GM23338 (cell line): ENCODE measurements at regions not wholly inside any gene's neighbourhood (a gene's known extent, or its start where the extent isn't known, plus 50 kb on each side); places are given as distances from the start of the nearest gene placed in this dataset.

Source experiments
- ATAC-seq: fragments of 200-7000 bp; cut with Tn5 transposase; 3 replicates; pipeline ENCODE4 v1.9.1; 2020
- DNase-seq: peaks from one replicate; pipeline ENCODE4 v3.0.0-alpha.2; 2015; ENCODE audit warnings: low spot score
- H2AFZ ChIP-seq: fragments of 200-600 bp; sonication (generic); 2 replicates; pipeline ENCODE4 v1.8.0; 2016; ENCODE audit warnings: antibody characterized with exemption, mild to moderate bottlenecking, moderate library complexity
- H3F3A ChIP-seq: fragments of 200-600 bp; sonication (generic); replicated peaks from 2 replicates; pipeline ENCODE4 v1.8.0; 2017; ENCODE audit warnings: antibody characterized with exemption, mixed run types, low read depth
- H3K27ac ChIP-seq: fragments of 200-600 bp; sonication (generic); 2 replicates; pipeline ENCODE4 v1.6.1; 2016; ENCODE audit warnings: low read depth
- H3K27me3 ChIP-seq: fragments of 200-600 bp; sonication (generic); 2 replicates; pipeline ENCODE4 v1.8.0; 2016; ENCODE audit warnings: mild to moderate bottlenecking, mixed run types, moderate library complexity; ENCODE audit not compliant: insufficient read depth
- H3K36me3 ChIP-seq: fragments of 200-600 bp; sonication (generic); 2 replicates; pipeline ENCODE4 v1.8.0; 2016; ENCODE audit warnings: mild to moderate bottlenecking; ENCODE audit not compliant: insufficient read depth
- H3K4me1 ChIP-seq: fragments of 200-600 bp; sonication (generic); 2 replicates; pipeline ENCODE4 v1.8.0; 2016; ENCODE audit warnings: mild to moderate bottlenecking, moderate library complexity; ENCODE audit not compliant: insufficient read depth
- H3K4me2 ChIP-seq: fragments of 200-600 bp; sonication (generic); 2 replicates; pipeline ENCODE4 v1.7.1; 2017; ENCODE audit warnings: mixed run types
- H3K4me3 ChIP-seq: fragments of 200-600 bp; sonication (generic); 2 replicates; pipeline ENCODE4 v1.6.1; 2016; ENCODE audit warnings: mixed run types
- H3K79me2 ChIP-seq: fragments of 200-600 bp; sonication (generic); replicated peaks from 2 replicates; pipeline ENCODE4 v1.8.0; 2017; ENCODE audit warnings: mild to moderate bottlenecking; ENCODE audit not compliant: insufficient read depth
- H3K9me2 ChIP-seq: fragments of 200-600 bp; sonication (generic); 2 replicates; pipeline ENCODE4 v1.8.0; 2017; ENCODE audit not compliant: insufficient read depth
- H4K20me1 ChIP-seq: fragments of 200-600 bp; sonication (generic); replicated peaks from 2 replicates; pipeline ENCODE4 v1.8.0; 2017; ENCODE audit warnings: mild to moderate bottlenecking; ENCODE audit not compliant: insufficient read depth
- H3K27ac Mint-ChIP-seq: 2 replicates; pipeline ENCODE4 v1.8.0; 2020; ENCODE audit warnings: inconsistent platforms, mild to moderate bottlenecking, moderate library complexity, mixed read lengths
- H3K27me3 Mint-ChIP-seq: 3 replicates; pipeline ENCODE4 v1.8.0; 2022; ENCODE audit warnings: low read depth, mild to moderate bottlenecking, moderate library complexity, mixed read lengths, inconsistent platforms; ENCODE audit not compliant: insufficient read depth, poor library complexity
- H3K36me3 Mint-ChIP-seq: 3 replicates; pipeline ENCODE4 v1.8.0; 2021; ENCODE audit warnings: low read depth, mild to moderate bottlenecking, inconsistent platforms, moderate library complexity, mixed read lengths
- H3K4me1 Mint-ChIP-seq: 3 replicates; pipeline ENCODE4 v1.8.0; 2020; ENCODE audit warnings: mild to moderate bottlenecking, inconsistent platforms, mixed read lengths
- H3K4me3 Mint-ChIP-seq: 3 replicates; pipeline ENCODE4 v1.8.0; 2021; ENCODE audit warnings: moderate library complexity, mild to moderate bottlenecking, inconsistent platforms, mixed read lengths
- H3K9me3 Mint-ChIP-seq: 3 replicates; pipeline ENCODE4 v1.8.0; 2020; ENCODE audit warnings: moderate library complexity, mild to moderate bottlenecking, inconsistent platforms, mixed read lengths
- CREB1 ChIP-seq: fragments of 250-450 bp; sonication (Bioruptor Pico); IDR thresholded peaks from 2 replicates; pipeline ENCODE4 v1.5.0; 2020; ENCODE audit warnings: low read depth, mild to moderate bottlenecking, moderate library complexity
- EZH2 ChIP-seq: fragments of 200-600 bp; sonication (generic); IDR thresholded peaks from one replicate; pipeline ENCODE4 v1.8.0; 2017; ENCODE audit warnings: antibody characterized with exemption, mild to moderate bottlenecking, low read depth; ENCODE audit not compliant: unreplicated experiment
- EZH2phosphoT487 ChIP-seq: fragments of 200-600 bp; sonication (generic); IDR thresholded peaks from one replicate; pipeline ENCODE4 v1.8.1; 2018; ENCODE audit warnings: antibody characterized with exemption; ENCODE audit not compliant: unreplicated experiment
- JUNB ChIP-seq: IDR thresholded peaks from one replicate; pipeline ENCODE4 v1.6.1; 2016; ENCODE audit warnings: antibody characterized with exemption; ENCODE audit not compliant: unreplicated experiment
- NANOG ChIP-seq: IDR thresholded peaks from 2 replicates; pipeline ENCODE4 v1.6.1; 2016; ENCODE audit warnings: antibody characterized with exemption, borderline replicate concordance
- POLR2AphosphoS5 ChIP-seq: IDR thresholded peaks from 2 replicates; pipeline ENCODE4 v1.6.1; 2016; ENCODE audit warnings: antibody characterized with exemption, low read depth
- REST ChIP-seq: IDR thresholded peaks from one replicate; pipeline ENCODE4 v1.6.1; 2018; ENCODE audit warnings: antibody characterized with exemption; ENCODE audit not compliant: unreplicated experiment
- STAT1 ChIP-seq: IDR thresholded peaks from one replicate; pipeline ENCODE4 v1.6.1; 2016; ENCODE audit warnings: antibody characterized with exemption; ENCODE audit not compliant: unreplicated experiment
- ZNF114 ChIP-seq: fragments of 250-450 bp; sonication (Bioruptor Pico); IDR thresholded peaks from 2 replicates; pipeline ENCODE4 v1.5.0; 2020; ENCODE audit warnings: mild to moderate bottlenecking, moderate library complexity
- ZNF331 ChIP-seq: fragments of 250-450 bp; sonication (Bioruptor Pico); IDR thresholded peaks from 2 replicates; pipeline ENCODE4 v1.5.0; 2020; ENCODE audit warnings: low read depth, mild to moderate bottlenecking, moderate library complexity
- TF ChIP-seq, protein P1 (sequence below), 2 experiments: fragments of 200-600 bp in 1 of 2; sonication (generic) in 1 of 2; conservative IDR thresholded peaks; 2 replicates each; pipeline versions ENCODE4 v1.5.1 to v1.6.1; 2016 to 2017; ENCODE audit warnings: antibody characterized with exemption in 2 of 2, low read depth in 2 of 2, mild to moderate bottlenecking in 2 of 2, moderate library complexity in 1 of 2
- TF ChIP-seq, protein P2 (sequence below): IDR thresholded peaks from 2 replicates; pipeline ENCODE4 v1.6.1; 2016; ENCODE audit warnings: antibody characterized with exemption

DNA sequence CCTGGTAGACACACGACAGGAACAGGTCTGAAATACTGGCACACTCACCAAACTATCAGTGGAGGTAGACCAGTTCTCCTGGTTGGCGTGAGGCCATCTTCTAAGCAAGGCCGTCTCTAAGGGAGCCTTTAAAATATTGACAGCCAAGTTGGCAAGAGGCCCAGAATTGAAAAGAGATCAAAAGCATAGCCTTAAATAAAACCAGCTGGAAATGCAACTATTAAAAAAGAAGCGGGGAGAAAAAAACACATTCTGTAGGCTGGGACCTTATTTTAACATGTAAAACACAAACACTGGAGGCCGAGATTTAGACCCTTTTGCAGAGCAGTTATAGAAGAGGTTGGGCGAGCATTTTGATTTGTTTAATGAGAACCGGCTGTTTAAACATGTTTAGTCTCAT, 233.0 kb upstream of the CLNK start:
- Histone ChIP-seq H4K20me1 (no peaks in the 10 kb centered on the region), H3K4me2 (no peak overlapping the region), H3K27ac (no peak overlapping the region), H3K79me2 (no peaks in the 10 kb centered on the region), H3K9me2 (0 out of 2 replicates have a peak, but pooled peaks cover 3% of the 10 kb centered on the region), H3K4me1 (no peaks in the 10 kb centered on the region), H3K36me3 (no peaks in the 10 kb centered on the region), H3K4me3 (no peak overlapping the region), H3K27me3 (no peaks in the 10 kb centered on the region), H2AFZ (no peak overlapping the region), H3F3A (no peaks in the 10 kb centered on the region)
- Mint-ChIP-seq H3K27me3 (no peaks in the 10 kb centered on the region), H3K36me3 (no peaks in the 10 kb centered on the region), H3K4me1 (no peaks in the 10 kb centered on the region; the same call in 2 of the 3 replicates), H3K9me3 (no peaks in the 10 kb centered on the region), H3K27ac (no peak overlapping the region), H3K4me3 (no peak overlapping the region)
- DNase-seq, result no peak
- no peak for ATAC-seq
- TF ChIP-seq NANOG (no peak), EZH2phosphoT487 (no peak), POLR2AphosphoS5 (no peak), EZH2 (no peak), CREB1 (no peak), ZNF114 (CRISPR knock-in tag) (no peak), STAT1 (no peak), REST (no peak)
- TF ChIP-seq, protein P1, sequence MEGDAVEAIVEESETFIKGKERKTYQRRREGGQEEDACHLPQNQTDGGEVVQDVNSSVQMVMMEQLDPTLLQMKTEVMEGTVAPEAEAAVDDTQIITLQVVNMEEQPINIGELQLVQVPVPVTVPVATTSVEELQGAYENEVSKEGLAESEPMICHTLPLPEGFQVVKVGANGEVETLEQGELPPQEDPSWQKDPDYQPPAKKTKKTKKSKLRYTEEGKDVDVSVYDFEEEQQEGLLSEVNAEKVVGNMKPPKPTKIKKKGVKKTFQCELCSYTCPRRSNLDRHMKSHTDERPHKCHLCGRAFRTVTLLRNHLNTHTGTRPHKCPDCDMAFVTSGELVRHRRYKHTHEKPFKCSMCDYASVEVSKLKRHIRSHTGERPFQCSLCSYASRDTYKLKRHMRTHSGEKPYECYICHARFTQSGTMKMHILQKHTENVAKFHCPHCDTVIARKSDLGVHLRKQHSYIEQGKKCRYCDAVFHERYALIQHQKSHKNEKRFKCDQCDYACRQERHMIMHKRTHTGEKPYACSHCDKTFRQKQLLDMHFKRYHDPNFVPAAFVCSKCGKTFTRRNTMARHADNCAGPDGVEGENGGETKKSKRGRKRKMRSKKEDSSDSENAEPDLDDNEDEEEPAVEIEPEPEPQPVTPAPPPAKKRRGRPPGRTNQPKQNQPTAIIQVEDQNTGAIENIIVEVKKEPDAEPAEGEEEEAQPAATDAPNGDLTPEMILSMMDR (conservative IDR thresholded peaks at IDR 0.05; ENCODE audit: low read depth in 2 of 2), result no peak

DNA sequence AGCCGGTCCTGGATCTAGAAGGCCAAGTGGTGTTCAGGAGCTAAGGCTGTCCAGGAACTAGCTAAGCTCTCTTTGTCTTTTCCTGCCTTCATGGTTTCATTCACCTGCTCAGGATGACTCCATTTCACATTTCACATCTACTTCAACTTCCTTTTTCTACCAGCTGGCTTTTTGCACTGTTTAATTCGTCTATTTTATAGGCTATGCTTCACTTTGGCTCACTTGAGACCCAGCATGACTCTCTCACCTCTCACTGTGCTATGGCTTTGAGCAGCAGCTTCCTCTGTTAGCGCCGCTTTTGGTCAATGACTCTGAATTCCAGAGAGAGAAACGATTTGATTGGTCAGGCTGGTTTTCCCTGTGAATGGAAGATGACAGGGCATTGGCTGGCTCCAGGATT, 213.5 kb upstream of the CLNK start:
- ATAC-seq (no peak), DNase-seq (no peak)
- H3K36me3 ChIP-seq, result no peaks in the 10 kb centered on the region
- no peak overlapping the region for H3K4me3 ChIP-seq
- no peak overlapping the region for H3K4me2 ChIP-seq
- H4K20me1 ChIP-seq, result no peaks in the 10 kb centered on the region
- H3K9me3 Mint-ChIP-seq, result no peaks in the 10 kb centered on the region
- no peaks in the 10 kb centered on the region for H3K36me3 Mint-ChIP-seq
- no peaks in the 10 kb centered on the region for H3K79me2 ChIP-seq
- no peak overlapping the region for H3K27ac Mint-ChIP-seq
- H3K9me2 ChIP-seq, result peaks cover 10% of the 10 kb centered on the region
- H3F3A ChIP-seq, result no peaks in the 10 kb centered on the region
- H3K4me1 Mint-ChIP-seq, result peaks cover 5% of the 10 kb centered on the region; the same call in 2 of the 3 replicates
- no peak overlapping the region for H3K27ac ChIP-seq
- peaks cover 6% of the 10 kb centered on the region for H3K27me3 Mint-ChIP-seq
- no peaks in the 10 kb centered on the region for H3K4me1 ChIP-seq
- no peaks in the 10 kb centered on the region for H3K27me3 ChIP-seq
- 0 out of 2 replicates have a peak overlapping the region, but pooled peaks have one; percentile 63 for H2AFZ ChIP-seq
- no peak overlapping the region for H3K4me3 Mint-ChIP-seq
- TF ChIP-seq EZH2phosphoT487 (no peak), JUNB (no peak), EZH2 (no peak), ZNF331 (CRISPR knock-in tag) (no peak), STAT1 (no peak), POLR2AphosphoS5 (no peak)
- TF ChIP-seq, protein P2, sequence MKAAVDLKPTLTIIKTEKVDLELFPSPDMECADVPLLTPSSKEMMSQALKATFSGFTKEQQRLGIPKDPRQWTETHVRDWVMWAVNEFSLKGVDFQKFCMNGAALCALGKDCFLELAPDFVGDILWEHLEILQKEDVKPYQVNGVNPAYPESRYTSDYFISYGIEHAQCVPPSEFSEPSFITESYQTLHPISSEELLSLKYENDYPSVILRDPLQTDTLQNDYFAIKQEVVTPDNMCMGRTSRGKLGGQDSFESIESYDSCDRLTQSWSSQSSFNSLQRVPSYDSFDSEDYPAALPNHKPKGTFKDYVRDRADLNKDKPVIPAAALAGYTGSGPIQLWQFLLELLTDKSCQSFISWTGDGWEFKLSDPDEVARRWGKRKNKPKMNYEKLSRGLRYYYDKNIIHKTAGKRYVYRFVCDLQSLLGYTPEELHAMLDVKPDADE, result no peak
- TF ChIP-seq, protein P1 (conservative IDR thresholded peaks at IDR 0.05; ENCODE audit: low read depth in 2 of 2), result no peak
